H9 (cell line): ENCODE measurements at regions not wholly inside any gene's neighbourhood (a gene's known extent, or its start where the extent isn't known, plus 50 kb on each side); places are given as distances from the start of the nearest gene placed in this dataset.

ENCODE experiments used
- DNase-seq: peaks from one replicate; pipeline ENCODE4 v3.0.0-alpha.2; 2017
- H2AFZ ChIP-seq: one replicate; pipeline ENCODE4 v1.6.1; 2013; ENCODE audit warnings: mild to moderate bottlenecking, low read length, control low read depth, moderate library complexity
- H2AK5ac ChIP-seq: 2 replicates; pipeline ENCODE4 v1.6.1; 2013; ENCODE audit warnings: low read length, control low read depth, mixed read lengths; ENCODE audit not compliant: insufficient read length
- H2BK120ac ChIP-seq: one replicate; pipeline ENCODE4 v1.6.1; 2013; ENCODE audit warnings: low read depth, mild to moderate bottlenecking, low read length, control low read depth, inconsistent platforms; ENCODE audit not compliant: poor library complexity, severe bottlenecking
- H2BK12ac ChIP-seq: 2 replicates; pipeline ENCODE4 v1.6.1; 2013; ENCODE audit warnings: low read length, control low read depth, mixed read lengths, low read depth; ENCODE audit not compliant: insufficient read length
- H2BK15ac ChIP-seq: 2 replicates; pipeline ENCODE4 v1.6.1; 2013; ENCODE audit warnings: low read depth, low read length, control low read depth
- H2BK20ac ChIP-seq: one replicate; pipeline ENCODE4 v1.6.1; 2013; ENCODE audit warnings: low read depth, mild to moderate bottlenecking, low read length, control low read depth, inconsistent platforms; ENCODE audit not compliant: poor library complexity, severe bottlenecking
- H2BK5ac ChIP-seq: 2 replicates; pipeline ENCODE4 v1.6.1; 2013; ENCODE audit warnings: low read length, control low read depth, mixed read lengths; ENCODE audit not compliant: insufficient read length
- H3K14ac ChIP-seq: 2 replicates; pipeline ENCODE4 v1.6.1; 2013; ENCODE audit warnings: low read length, control low read depth; ENCODE audit not compliant: insufficient read depth
- H3K18ac ChIP-seq: 2 replicates; pipeline ENCODE4 v1.6.1; 2013; ENCODE audit warnings: low read depth, mild to moderate bottlenecking, mixed read lengths, low read length, control low read depth; ENCODE audit not compliant: insufficient read length
- H3K23ac ChIP-seq: 2 replicates; pipeline ENCODE4 v1.6.1; 2013; ENCODE audit warnings: low read length, control low read depth, mixed read lengths, low read depth; ENCODE audit not compliant: insufficient read length
- H3K23me2 ChIP-seq: 2 replicates; pipeline ENCODE4 v1.6.1; 2013; ENCODE audit warnings: low read depth, mild to moderate bottlenecking, mixed read lengths, low read length, control low read depth; ENCODE audit not compliant: insufficient read length, poor library complexity, severe bottlenecking
- H3K27ac ChIP-seq: 2 replicates; pipeline ENCODE4 v1.5.1; 2013; ENCODE audit warnings: low read length, control low read depth, mixed read lengths, low read depth; ENCODE audit not compliant: insufficient read length
- H3K27me3 ChIP-seq: 2 replicates; pipeline ENCODE4 v1.6.1; 2013; ENCODE audit warnings: low read length, control low read depth, inconsistent platforms; ENCODE audit not compliant: insufficient read depth
- H3K4ac ChIP-seq: 2 replicates; pipeline ENCODE4 v1.6.1; 2013; ENCODE audit warnings: low read depth, mild to moderate bottlenecking, control low read depth, inconsistent platforms, low read length, moderate library complexity
- H3K4me1 ChIP-seq: 2 replicates; pipeline ENCODE4 v1.6.1; 2013; ENCODE audit warnings: low read length, control low read depth, inconsistent platforms; ENCODE audit not compliant: insufficient read depth
- H3K4me2 ChIP-seq: 2 replicates; pipeline ENCODE4 v1.6.1; 2013; ENCODE audit warnings: low read length, control low read depth, mixed read lengths; ENCODE audit not compliant: insufficient read length, insufficient read depth
- H3K56ac ChIP-seq: 2 replicates; pipeline ENCODE4 v1.6.1; 2013; ENCODE audit warnings: low read depth, mild to moderate bottlenecking, mixed read lengths, low read length, control low read depth; ENCODE audit not compliant: insufficient read length
- H3K79me1 ChIP-seq: 2 replicates; pipeline ENCODE4 v1.6.1; 2013; ENCODE audit warnings: low read depth, mild to moderate bottlenecking, moderate library complexity, low read length, control low read depth, inconsistent platforms; ENCODE audit not compliant: insufficient read depth, poor library complexity, severe bottlenecking
- H3K79me2 ChIP-seq: 2 replicates; pipeline ENCODE4 v1.6.1; 2013; ENCODE audit warnings: low read length, control low read depth, inconsistent platforms; ENCODE audit not compliant: insufficient read depth
- H3K9ac ChIP-seq: 2 replicates; pipeline ENCODE4 v1.6.1; 2013; ENCODE audit warnings: low read length, control low read depth, mixed read lengths; ENCODE audit not compliant: insufficient read length; ENCODE audit errors: extremely low read depth
- H3K9me3 ChIP-seq: one replicate; pipeline ENCODE4 v1.6.1; 2013; ENCODE audit warnings: low read depth, low read length, inconsistent platforms; ENCODE audit not compliant: control insufficient read depth
- H3T11ph ChIP-seq: one replicate; pipeline ENCODE4 v1.6.1; 2013; ENCODE audit warnings: mild to moderate bottlenecking, low read length, control low read depth, inconsistent platforms
- H4K20me1 ChIP-seq: one replicate; pipeline ENCODE4 v1.6.1; 2013; ENCODE audit not compliant: control insufficient read depth, insufficient read length, insufficient read depth
- H4K5ac ChIP-seq: 2 replicates; pipeline ENCODE4 v1.6.1; 2013; ENCODE audit warnings: low read depth, mild to moderate bottlenecking, mixed read lengths, low read length, control low read depth; ENCODE audit not compliant: insufficient read length
- H4K8ac ChIP-seq: replicated peaks from 2 replicates; pipeline ENCODE4 v1.6.1; 2013; ENCODE audit warnings: low read length, control low read depth, mixed read lengths, low read depth; ENCODE audit not compliant: insufficient read length
- H4K91ac ChIP-seq: 2 replicates; pipeline ENCODE4 v1.6.1; 2013; ENCODE audit warnings: low read depth, mild to moderate bottlenecking, moderate library complexity, mixed read lengths, low read length, control low read depth; ENCODE audit not compliant: insufficient read length
- H3K27ac Mint-ChIP-seq, 3 experiments: 2 replicates in 2 of 3; 3 replicates in 1 of 3; pipeline ENCODE4 v1.8.0; 2020 to 2021; ENCODE audit warnings: mixed read lengths in 3 of 3, mild to moderate bottlenecking in 1 of 3, moderate library complexity in 1 of 3
- H3K27me3 Mint-ChIP-seq: 2 replicates; pipeline ENCODE4 v1.8.0; 2021; ENCODE audit warnings: low read depth, mild to moderate bottlenecking, moderate library complexity, mixed read lengths
- H3K36me3 Mint-ChIP-seq, 3 experiments: 2 replicates in 2 of 3; 3 replicates in 1 of 3; pipeline ENCODE4 v1.8.0; 2020 to 2021; ENCODE audit warnings: low read depth in 3 of 3, mixed read lengths in 3 of 3; ENCODE audit not compliant: insufficient read depth in 1 of 3
- H3K4me1 Mint-ChIP-seq, 2 experiments: 2 replicates each; pipeline ENCODE4 v1.8.0; 2020; ENCODE audit warnings: mixed read lengths in 2 of 2
- H3K4me3 Mint-ChIP-seq, 2 experiments: 2 replicates in 1 of 2; 3 replicates in 1 of 2; pipeline ENCODE4 v1.8.0; 2020 to 2021; ENCODE audit warnings: mild to moderate bottlenecking in 2 of 2, mixed read lengths in 2 of 2, moderate library complexity in 1 of 2
- H3K9me3 Mint-ChIP-seq, 2 experiments: 2 replicates in 1 of 2; 3 replicates in 1 of 2; pipeline ENCODE4 v1.8.0; 2020; ENCODE audit warnings: mild to moderate bottlenecking in 2 of 2, mixed read lengths in 2 of 2, moderate library complexity in 1 of 2
- CTCF ChIP-seq: fragments of 200-600 bp; sonication (generic); conservative IDR thresholded peaks from 3 replicates; pipeline ENCODE4 v1.8.0; 2021; ENCODE audit warnings: antibody characterized with exemption, mild to moderate bottlenecking
- WGBS: extraction: QIAGEN DNeasy Blood & Tissue Kit; methylation state at CpG from one replicate; pipeline ENCODE4 v1.1.7; 2013; ENCODE audit warnings: missing lambda C conversion rate, low lambda C conversion rate, mixed read lengths; ENCODE audit not compliant: insufficient read length; ENCODE audit errors: extremely low coverage; 5-methylcytosine and 5-hydroxymethylcytosine counted together

- H2BK15ac ChIP-seq: no peak overlapping the region
- no peak overlapping the region for H3K4me2 ChIP-seq
- no peak overlapping the region for H4K91ac ChIP-seq
- H3K18ac ChIP-seq: no peak overlapping the region
- H3K4ac ChIP-seq: no peak overlapping the region
- peaks cover 0 to 4% of the 10 kb centered on the region in 2 experiments; a peak in 2 of 5 replicates for H3K9me3 Mint-ChIP-seq
- no peak overlapping the region for H3K23ac ChIP-seq
- no peaks in the 10 kb centered on the region for H3K79me2 ChIP-seq
- H2AK5ac ChIP-seq: no peak overlapping the region
- H3K23me2 ChIP-seq: no peaks in the 10 kb centered on the region
- no peak overlapping the region for H2BK12ac ChIP-seq
- WGBS: no CpG with 5 or more reads among the region's 6 CpGs
- no peaks in the 10 kb centered on the region for H3K79me1 ChIP-seq
- peaks cover 0 to 4% (median 0%) of the 10 kb centered on the region in 3 experiments; a peak in 3 of 7 replicates for H3K36me3 Mint-ChIP-seq
- no peaks in the 10 kb centered on the region for H3K27me3 ChIP-seq
- no peak for TF ChIP-seq CTCF
- H3K27ac ChIP-seq: no peak overlapping the region
- no peak overlapping the region for H3K56ac ChIP-seq
- no peak overlapping the region for H3K4me3 Mint-ChIP-seq
- H3K9me3 ChIP-seq: no peaks in the 10 kb centered on the region
- no peaks in the 10 kb centered on the region for H4K20me1 ChIP-seq
- peaks cover 8 to 13% of the 10 kb centered on the region in 2 experiments for H3K4me1 Mint-ChIP-seq
- H3K27ac Mint-ChIP-seq: no peak overlapping the region
- no peak overlapping the region for H2AFZ ChIP-seq
- no peak overlapping the region for H4K8ac ChIP-seq
- no peak for DNase-seq
- H3T11ph ChIP-seq: no peak overlapping the region
- no peak overlapping the region for H2BK5ac ChIP-seq
- no peaks in the 10 kb centered on the region for H3K27me3 Mint-ChIP-seq
- no peaks in the 10 kb centered on the region for H3K4me1 ChIP-seq
- no peak overlapping the region for H3K14ac ChIP-seq
- H4K5ac ChIP-seq: no peak overlapping the region
- H2BK20ac ChIP-seq: no peak overlapping the region
- H3K9ac ChIP-seq: no peak overlapping the region
- H2BK120ac ChIP-seq: no peak overlapping the region
These were observed 184.0 kb upstream of the RBFOX1 start for GRCh38 chr16:7148606-7149005.
